KBM-7 (cell line): ENCODE measurements at regions not wholly inside any gene's neighbourhood (a gene's known extent, or its start where the extent isn't known, plus 50 kb on each side); places are given as distances from the start of the nearest gene placed in this dataset.
"Not testable (repeated sequence)": the region's sequence is repeated elsewhere in the genome, so short reads cannot be mapped to it uniquely, and the experiment has no call there.

Experiments
- DNase-seq: peaks from one replicate; pipeline ENCODE4 v3.0.0-alpha.2; 2015
- in situ Hi-C: fragments of 300-500 bp; cut with MboI; formaldehyde crosslinking; loops from 2 replicates; pipeline ENCODE4 v1.14.3; 2020; ENCODE audit warnings: low sequenced_read_pairs, low pct_unique_long_range_greater_than_20kb, mixed read lengths

DNA sequence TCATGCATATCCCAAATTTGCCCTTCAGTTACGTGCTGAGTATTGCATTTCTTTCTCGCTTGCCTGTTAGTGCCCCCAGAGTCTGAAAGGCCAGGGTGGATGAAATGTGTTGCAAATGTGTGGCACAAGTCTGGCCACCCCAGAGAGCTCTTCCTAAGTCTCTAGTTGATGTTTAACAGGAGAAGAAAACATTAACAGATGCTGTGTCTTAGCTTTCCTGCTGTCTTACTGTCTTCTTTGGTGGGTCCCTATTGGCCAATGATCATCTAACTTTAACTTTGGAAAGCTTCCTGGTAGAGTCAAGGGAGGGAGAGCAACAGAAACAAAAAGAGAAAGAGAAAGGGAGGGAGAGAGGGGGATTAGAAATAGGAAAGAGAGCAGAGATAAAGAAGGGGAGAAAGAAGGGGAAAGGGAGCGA, 76.7 kb upstream of the P3H2 start:
- DNase-seq, result no peak
- in situ Hi-C loops, result loop anchor here (25.0 kb wide), 1 partner anchor 235 kb away; no protein-coding TSS in a partner anchor

DNA sequence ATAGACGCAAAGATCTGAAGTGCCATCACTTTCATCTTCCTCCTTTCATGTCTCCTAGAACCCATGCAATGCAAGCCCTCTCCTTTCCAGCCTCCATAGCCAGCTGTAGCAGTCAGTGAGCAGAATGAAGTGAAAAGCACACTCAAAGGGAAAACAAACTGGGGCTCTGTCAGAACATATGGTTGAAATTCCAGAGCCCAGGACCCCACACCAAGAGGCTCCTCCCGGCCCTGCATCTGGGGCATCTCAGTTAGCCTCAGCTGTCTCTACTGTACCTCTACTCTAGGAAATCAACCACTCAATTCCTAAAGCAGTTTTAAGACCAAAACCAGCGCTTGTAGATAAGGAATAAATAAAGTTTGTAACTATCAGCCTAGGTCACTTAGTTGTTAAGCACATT, 73.8 kb upstream of the P3H2 start:
- DNase-seq, result no peak
- in situ Hi-C loops, result loop anchor here (25.0 kb wide), 1 partner anchor 232 kb away; no protein-coding TSS in a partner anchor

DNA sequence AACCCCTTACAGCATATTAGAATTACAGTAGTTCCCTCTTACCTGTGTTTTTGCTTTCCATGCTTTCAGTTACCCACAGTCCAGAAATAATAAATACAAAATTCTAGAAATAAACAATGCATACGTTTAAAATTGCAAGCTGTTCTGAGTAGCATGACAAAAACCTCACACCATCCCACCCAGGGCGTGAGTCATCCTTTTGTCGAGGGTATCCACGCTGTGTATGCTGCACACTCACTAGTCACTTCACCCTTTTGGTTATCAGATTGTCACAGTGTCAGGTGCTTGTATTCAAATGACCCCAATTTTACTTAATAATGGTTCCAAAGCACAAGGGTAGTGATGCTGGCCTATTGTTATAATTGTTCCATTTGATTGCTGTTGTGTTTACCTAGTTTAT, 72.5 kb upstream of the P3H2 start:
- DNase-seq, result no peak

DNA sequence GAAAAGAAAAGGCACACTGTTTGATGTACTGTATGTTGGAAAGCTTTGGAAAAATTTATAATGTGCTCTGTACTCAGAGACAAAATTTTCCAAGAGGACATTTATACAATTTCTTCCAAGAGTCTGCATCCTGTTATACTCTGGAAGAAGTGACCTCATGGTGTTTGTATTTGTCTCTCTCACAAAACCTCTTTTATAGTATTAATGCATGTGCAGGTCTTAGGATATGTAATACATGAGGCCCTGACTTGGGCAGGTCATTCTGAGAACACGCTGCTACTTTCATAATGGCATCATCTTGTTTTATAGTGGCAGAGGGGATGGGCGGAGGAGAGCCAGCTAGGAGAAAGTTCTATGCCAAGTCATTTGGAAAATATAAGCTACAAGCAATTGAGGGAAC, 72.0 kb upstream of the P3H2 start:
- no peak for DNase-seq
- in situ Hi-C loops, result loop anchor here (25.0 kb wide), 1 partner anchor 230 kb away; no protein-coding TSS in a partner anchor

More for the DNA sequence above, 72.5 kb upstream of the P3H2 start:
- in situ Hi-C loops, result loop anchor here (25.0 kb wide), 1 partner anchor 231 kb away; no protein-coding TSS in a partner anchor

DNA sequence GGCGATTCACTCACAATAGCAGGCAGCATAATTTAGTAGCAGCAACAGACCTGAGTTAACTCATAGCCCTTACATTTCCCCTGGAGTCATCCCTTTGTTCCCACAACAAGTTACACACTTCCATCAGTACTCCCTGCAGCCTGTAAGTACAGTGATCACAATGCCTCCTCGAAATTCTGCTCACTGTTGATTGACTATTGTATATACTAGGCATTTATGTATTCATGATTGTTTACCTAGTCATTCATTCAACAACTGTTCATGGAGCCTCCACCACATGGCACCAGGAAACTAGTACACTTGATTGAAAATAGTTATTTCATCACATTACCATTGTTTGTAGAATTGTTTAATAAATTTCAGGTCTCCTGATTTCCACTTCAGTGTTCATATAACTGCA, 71.4 kb upstream of the P3H2 start:
- in situ Hi-C loops, result loop anchor here (25.0 kb wide), 1 partner anchor 230 kb away; no protein-coding TSS in a partner anchor
- DNase-seq, result no peak

DNA sequence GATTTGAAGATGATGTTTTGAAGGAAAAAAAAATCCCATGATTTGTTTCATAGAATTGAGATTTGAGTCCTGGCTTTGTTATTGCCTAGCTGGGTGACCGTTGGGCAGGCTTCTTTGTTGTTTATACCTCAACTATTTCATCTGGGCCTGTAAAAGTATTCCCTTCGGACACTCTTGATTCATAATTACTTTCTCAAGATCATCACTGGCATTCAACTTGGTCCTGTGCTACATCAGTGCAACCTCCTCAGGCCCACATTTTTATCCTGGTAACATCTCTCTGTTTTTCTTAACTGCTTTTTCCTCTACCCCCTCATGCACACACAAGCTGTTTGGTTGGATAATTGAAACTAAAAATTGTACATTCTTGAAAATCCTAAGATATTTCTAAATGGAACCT, 67.5 kb upstream of the P3H2 start:
- in situ Hi-C loops, result loop anchor here (25.0 kb wide), 1 partner anchor 226 kb away; no protein-coding TSS in a partner anchor
- DNase-seq, result no peak

DNA sequence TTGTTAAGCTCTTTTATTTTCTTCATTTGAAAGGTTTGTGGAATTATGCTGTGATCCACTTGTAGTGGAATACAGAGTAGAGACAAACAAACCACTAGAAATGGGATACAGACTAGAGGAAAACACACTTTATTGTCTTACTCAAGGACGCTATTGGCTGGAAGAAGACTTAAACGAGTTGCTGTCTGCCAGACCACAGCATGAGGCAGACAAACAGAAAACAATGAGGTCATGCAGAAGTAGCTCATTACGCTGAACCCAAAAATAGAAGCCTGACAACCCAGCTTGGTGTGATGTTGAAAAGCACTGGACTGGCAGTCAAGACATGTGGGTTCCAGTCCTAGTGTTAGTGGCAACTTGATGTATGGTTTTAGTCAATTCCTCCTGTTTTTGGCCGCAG, 62.4 kb upstream of the P3H2 start:
- DNase-seq, result no peak

DNA sequence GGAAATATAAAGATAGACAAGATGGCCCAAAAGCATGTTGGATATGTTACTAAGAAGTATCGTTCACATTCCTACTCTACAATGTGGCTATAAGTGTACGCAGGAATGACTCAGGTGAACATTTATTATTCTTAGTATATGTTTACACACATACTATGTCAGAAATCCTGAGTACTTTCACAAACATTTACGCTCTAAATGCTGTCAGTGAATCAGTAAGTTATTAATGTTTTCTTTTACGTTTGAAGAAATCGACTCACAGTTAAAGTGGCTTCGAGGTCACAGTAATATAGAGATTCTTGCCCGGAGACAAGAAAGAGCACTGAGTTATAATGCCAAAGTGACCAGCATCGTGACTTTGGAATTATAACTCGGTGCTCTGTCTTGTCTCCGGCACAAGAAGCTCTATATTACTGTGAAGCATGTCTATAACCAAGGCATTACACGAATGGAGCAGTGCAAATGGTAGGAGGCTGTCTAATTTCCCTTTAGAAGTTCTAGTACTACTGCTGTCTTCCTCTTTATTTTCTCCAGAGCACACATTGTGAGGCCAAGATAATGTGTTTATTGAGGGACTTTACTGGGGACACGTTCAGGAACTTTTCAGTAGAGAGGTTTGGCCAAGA, 61.8 kb upstream of the P3H2 start:
- in situ Hi-C loops, result loop anchor here (25.0 kb wide), 1 partner anchor 220 kb away; no protein-coding TSS in a partner anchor
- no peak for DNase-seq

More for the DNA sequence above, 62.4 kb upstream of the P3H2 start:
- in situ Hi-C loops, result loop anchor here (25.0 kb wide), 1 partner anchor 221 kb away; no protein-coding TSS in a partner anchor

DNA sequence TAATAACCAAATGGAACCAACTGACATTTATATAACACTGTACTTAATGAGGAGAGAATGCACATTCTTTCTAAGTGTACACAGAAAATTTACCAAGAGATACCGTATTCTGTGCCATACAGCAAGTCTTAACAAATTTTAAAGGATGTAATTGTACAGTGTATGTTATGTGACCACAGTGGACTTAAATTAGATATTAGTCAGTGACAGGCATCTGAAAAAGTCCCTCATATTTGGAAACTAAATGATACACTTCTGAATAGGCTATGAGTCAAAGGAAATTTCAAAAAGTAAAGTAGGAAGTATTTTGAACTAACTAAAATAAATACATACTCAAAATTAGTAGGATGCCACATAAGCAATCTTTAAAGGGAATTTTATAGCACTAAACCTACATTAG, 59.6 kb upstream of the P3H2 start:
- in situ Hi-C loops, result loop anchor here (25.0 kb wide), 1 partner anchor 218 kb away; no protein-coding TSS in a partner anchor
- no peak for DNase-seq

DNA sequence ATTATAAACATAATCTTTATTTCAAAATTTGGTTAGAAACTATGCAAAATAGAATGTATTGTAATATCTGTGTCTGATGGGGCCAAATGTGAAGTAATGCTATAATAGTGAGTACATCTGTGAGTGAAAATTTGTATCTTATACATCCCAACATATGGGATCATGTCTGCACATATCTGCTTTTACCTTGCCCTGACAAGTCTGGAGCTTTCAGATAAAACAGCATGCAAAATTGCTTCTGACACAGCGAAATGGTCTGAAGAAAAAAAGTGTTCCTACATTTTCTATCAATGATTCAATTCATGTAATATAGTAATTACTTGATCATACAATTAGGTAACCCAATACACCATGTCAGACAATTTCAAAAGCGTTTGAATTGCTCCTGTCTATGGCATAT, 58.1 kb upstream of the P3H2 start:
- DNase-seq, result no peak
- in situ Hi-C loops, result loop anchor here (25.0 kb wide), 1 partner anchor 216 kb away; no protein-coding TSS in a partner anchor

DNA sequence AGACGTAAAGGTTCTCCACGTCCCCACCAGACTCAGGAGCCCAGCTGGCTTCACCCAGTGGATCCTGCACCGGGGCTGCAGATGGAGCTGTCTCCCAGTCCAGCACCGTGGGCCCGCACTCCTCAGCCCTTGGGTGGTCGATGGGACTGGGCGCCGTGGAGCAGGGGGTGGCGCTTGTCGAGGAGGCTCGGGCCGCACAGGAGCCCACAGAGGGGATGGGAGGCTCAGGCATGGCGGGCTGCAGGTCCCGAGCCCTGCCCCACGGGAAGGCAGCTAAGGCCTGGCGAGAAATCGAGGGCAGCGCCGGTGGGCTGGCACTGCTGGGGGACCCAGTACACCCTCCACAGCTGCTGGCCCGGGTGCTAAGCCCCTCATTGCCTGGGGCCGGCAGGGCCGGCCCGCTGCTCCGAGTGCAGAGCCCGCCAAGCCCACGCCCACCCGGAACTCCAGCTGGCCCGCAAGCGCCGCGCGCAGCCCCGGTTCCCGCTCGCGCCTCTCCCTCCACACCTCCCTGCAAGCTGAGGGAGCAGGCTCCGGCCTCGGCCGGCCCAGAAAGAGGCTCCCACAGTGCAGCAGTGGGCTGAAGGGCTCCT, 56.3 kb upstream of the P3H2 start:
- in situ Hi-C loops, result loop anchor here (25.0 kb wide), 1 partner anchor 215 kb away; no protein-coding TSS in a partner anchor

DNA sequence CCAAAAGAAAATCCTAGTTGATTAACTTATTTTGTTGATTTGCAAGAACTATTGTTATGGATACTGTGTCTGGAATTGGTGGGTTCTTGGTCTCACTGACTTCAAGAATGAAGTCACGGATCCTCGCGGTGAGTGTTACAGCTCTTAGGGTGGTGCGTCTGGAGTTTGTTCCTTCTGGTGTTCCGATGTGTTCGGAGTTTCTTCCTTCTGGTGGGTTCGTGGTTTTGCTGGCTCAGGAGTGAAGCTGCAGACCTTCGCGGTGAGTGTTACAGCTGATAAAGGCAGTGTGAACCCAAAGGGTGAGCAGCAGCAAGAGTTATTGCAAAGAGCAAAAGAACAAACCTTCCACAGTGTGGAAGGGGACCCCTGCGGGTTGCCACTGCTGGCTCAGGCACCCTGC, 55.4 kb upstream of the P3H2 start:
- not testable (repeated sequence) for DNase-seq
- in situ Hi-C loops, result loop anchor here (25.0 kb wide), 1 partner anchor 214 kb away; no protein-coding TSS in a partner anchor

More for the DNA sequence above, 56.3 kb upstream of the P3H2 start:
- DNase-seq, result not testable (repeated sequence)

DNA sequence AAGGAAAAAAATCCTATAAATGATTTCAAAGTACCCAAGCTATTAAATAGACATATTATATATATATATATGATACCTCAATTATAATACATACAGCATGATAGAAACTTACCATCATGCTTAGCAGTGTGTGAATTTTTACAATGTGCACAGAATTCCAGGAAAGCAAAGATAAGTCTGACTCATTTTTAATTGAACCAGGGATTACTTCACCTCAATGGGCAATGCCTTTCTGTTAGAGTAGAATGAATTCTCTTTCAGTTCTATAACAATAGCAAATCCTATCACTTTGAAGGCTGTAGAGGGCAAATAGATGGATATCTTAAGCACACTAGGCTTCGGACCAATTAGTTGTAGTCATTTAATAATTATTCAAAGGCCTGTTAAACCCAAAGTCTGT, 54.8 kb upstream of the P3H2 start:
- no peak for DNase-seq
- in situ Hi-C loops, result loop anchor here (25.0 kb wide), 1 partner anchor 213 kb away; no protein-coding TSS in a partner anchor

DNA sequence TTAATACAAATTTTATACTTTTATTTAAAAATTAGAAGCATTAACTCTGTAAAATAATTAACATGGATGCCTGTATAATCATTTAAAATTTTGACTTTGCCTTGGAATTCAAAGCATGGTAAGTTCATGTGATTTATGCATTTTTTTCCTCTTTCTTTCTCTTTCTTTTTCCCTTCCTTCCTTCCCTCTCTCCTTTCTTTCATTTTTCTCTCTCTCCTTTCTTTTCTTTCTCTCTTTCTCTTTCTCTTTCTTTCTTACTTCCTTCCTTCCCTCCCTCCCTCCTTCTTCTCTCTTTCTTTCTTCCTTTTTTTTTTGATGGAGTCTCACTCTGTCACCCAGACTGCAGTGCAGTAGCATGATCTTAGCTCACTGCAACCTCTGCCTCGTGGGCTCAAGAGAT, 53.8 kb upstream of the P3H2 start:
- in situ Hi-C loops, result no loop called here
- no peak for DNase-seq

DNA sequence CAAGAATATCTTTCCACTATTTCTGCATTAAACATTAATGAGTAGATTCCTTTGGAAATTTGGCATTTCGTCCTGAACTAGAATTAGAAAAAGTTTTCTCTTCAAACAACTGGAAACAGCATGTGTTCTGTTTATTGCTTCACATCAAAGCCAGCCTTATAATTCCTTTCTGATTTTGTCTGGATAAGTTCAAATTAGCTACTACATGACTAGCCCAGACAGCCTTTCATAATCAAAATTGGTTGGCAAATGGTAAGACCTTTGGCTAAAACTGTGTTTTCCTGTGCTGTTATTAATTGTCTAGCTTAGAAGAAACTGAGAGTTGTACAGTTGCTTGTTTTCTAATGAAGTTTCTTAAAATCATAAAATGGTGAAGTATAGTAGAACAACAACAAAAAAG, 52.7 kb upstream of the P3H2 start:
- no peak for DNase-seq
- in situ Hi-C loops, result no loop called here

DNA sequence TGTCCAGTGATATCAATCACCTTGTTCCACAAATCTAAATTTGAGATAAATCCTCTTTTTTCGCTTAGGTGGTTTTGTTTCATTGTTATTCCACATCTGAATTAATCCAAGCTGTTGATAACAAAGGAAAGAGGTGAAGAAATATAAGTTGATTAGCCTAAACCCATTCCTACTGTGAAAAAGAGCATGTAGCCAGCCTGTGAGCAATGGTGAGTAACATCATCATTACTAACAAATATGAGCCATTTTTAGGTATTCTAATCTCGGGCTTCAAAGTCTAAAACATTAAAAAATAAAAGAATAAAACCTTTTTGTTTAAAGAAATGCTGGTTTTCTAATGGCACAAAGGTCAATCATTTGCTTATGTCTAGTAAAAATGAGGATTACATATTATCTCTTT, 52.1 kb upstream of the P3H2 start:
- in situ Hi-C loops, result no loop called here
- no peak for DNase-seq
